Muscle of leg (tissue), 3 donors: ENCODE measurements at regions not wholly inside any gene's neighbourhood (a gene's known extent, or its start where the extent isn't known, plus 50 kb on each side); places are given as distances from the start of the nearest gene placed in this dataset.

ENCODE experiments used
- DNase-seq: peaks from one replicate; pipeline ENCODE4 v3.0.0; 2013
- H3K27ac ChIP-seq: one replicate; pipeline ENCODE4 v1.5.1; 2013; ENCODE audit warnings: mild to moderate bottlenecking, low read length, control low read depth
- H3K27me3 ChIP-seq: one replicate; pipeline ENCODE4 v1.6.1; 2013; ENCODE audit warnings: low read length; ENCODE audit not compliant: control insufficient read depth, insufficient read depth
- H3K36me3 ChIP-seq: one replicate; pipeline ENCODE4 v1.6.1; 2013; ENCODE audit warnings: low read length; ENCODE audit not compliant: control insufficient read depth, insufficient read depth
- H3K4me1 ChIP-seq: one replicate; pipeline ENCODE4 v1.6.1; 2013; ENCODE audit warnings: low read length; ENCODE audit not compliant: control insufficient read depth, insufficient read depth
- H3K4me3 ChIP-seq: one replicate; pipeline ENCODE4 v1.5.1; 2013; ENCODE audit warnings: low read length, control low read depth
- H3K9me3 ChIP-seq: replicated peaks from 2 replicates; pipeline ENCODE4 v1.6.1; 2013; ENCODE audit warnings: low read depth, low read length; ENCODE audit not compliant: control insufficient read depth
- WGBS: methylation state at CpG from one replicate; pipeline ENCODE4 v1.1.5; 2013; ENCODE audit warnings: missing lambda C conversion rate; ENCODE audit not compliant: insufficient coverage; 5-methylcytosine and 5-hydroxymethylcytosine counted together

DNA sequence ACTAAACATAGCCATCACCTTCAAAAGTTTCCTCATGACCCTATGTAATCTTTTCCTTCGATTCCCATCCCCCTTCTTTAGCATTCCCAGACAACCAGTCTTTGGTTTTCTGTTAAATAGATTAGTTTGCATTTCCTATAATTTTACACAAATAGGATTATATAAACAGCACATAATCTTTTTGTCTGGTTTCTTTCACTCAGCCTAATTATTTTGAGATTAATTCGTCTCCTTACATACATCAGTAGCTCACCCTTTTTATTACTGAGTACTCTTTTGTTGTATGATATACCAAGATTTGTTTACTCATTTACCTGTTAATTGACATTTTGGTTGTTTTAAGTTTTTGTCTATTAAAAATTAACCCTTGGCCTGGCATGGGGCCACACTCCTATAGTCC lies 354.7 kb upstream of the CHRM2 start:
- no peak overlapping the region for H3K4me3 ChIP-seq
- no CpG with 5 or more reads among the region's 2 CpGs for WGBS
- H3K9me3 ChIP-seq: peaks cover 8% of the 10 kb centered on the region
- no peak overlapping the region for H3K27ac ChIP-seq
- no peaks in the 10 kb centered on the region for H3K36me3 ChIP-seq
- no peaks in the 10 kb centered on the region for H3K4me1 ChIP-seq
- no peak for DNase-seq
- H3K27me3 ChIP-seq: no peaks in the 10 kb centered on the region

DNA sequence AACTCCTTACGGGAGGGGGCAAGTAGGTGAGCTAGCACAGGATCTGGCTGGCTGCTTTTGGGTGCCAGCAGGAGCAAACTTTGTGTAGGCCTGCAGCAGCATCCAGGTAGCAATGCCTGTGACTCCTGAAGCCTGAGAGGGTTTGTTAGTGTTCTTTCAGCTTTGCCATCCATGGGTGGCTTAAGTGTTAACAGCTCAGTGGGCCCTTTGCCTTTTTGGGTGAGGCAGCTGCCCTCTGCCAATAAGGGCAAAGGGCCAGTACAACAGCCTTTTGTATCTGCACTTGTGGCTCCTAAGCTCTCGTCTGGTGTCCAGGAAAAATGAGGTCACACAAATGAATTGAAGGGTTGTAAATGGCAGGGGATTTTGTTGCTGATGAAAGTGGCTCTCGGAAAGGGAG lies 359.0 kb upstream of the CHRM2 start:
- Histone ChIP-seq H3K4me1 (no peaks in the 10 kb centered on the region), H3K27ac (no peak overlapping the region), H3K27me3 (no peaks in the 10 kb centered on the region), H3K36me3 (no peaks in the 10 kb centered on the region), H3K9me3 (peaks cover 8% of the 10 kb centered on the region), H3K4me3 (no peak overlapping the region)
- no CpG with 5 or more reads among the region's 3 CpGs for WGBS
- no peak for DNase-seq

DNA sequence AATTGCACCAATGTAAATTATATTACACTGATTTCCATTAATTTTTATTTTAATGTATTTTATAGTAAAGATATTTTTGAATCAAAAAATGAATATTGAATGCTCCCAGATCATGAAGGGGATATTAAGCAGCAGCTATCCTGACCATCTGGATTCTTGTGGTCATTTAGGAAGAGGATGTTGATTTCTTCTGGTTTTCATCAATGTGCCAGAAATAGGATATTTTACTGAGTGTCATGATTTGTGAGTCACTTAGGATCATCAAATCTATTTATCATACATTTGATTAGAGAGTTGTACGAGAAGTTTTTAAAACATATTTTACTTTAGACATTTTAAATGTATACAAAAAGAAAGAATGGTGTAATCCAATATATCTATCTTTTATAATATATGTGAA lies 366.3 kb upstream of the CHRM2 start:
- Histone ChIP-seq H3K9me3 (no peaks in the 10 kb centered on the region), H3K27me3 (no peaks in the 10 kb centered on the region), H3K36me3 (no peaks in the 10 kb centered on the region), H3K27ac (no peak overlapping the region), H3K4me3 (no peak overlapping the region), H3K4me1 (no peaks in the 10 kb centered on the region)
- no peak for DNase-seq
- no CpG with 5 or more reads among the region's 1 CpG for WGBS

DNA sequence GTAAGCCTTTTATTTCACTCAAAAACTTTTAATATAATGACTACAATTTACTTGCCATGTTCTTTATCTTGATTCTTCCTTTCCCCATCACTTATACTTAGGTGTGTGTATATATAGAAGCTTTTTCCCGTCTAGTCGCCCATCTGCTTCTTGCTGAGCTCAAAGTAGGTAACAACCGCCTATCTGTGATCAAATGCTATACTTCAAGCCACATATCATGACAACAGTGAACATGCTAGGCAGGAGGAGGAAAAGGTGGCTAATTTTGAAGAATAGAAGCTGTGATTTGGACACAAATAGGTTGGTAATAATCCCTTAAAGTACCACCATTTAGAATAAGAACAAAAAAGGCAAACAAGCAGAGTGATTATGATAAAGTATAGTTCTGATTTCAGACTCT lies 367.3 kb upstream of the CHRM2 start:
- no CpG with 5 or more reads among the region's 3 CpGs for WGBS
- no peak for DNase-seq
- Histone ChIP-seq H3K36me3 (no peaks in the 10 kb centered on the region), H3K9me3 (no peaks in the 10 kb centered on the region), H3K27ac (no peak overlapping the region), H3K4me3 (no peak overlapping the region), H3K4me1 (no peaks in the 10 kb centered on the region), H3K27me3 (no peaks in the 10 kb centered on the region)

DNA sequence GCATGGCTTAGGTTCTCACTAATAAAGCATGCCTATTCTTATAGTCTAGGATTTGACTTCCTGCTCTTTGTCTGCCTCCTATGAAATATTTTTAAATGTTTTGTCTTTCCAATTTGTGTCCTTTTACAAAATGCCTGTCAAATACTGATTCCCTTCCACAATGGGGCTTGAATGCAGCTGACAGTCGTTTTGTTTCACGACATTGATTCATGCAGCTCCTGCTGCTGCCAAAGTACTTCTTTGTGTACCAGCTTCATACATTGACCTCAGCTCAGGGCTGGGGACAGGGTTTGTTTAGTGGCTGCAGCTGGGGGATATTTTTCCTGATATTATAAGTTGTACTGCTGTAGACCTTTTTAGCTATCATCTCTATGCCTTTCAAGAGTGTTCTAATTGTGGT lies 371.9 kb upstream of the CHRM2 start:
- 81% methylated on average over 2 of the region's 2 CpGs for WGBS
- H3K4me3 ChIP-seq: no peak overlapping the region
- H3K36me3 ChIP-seq: no peaks in the 10 kb centered on the region
- no peaks in the 10 kb centered on the region for H3K9me3 ChIP-seq
- no peaks in the 10 kb centered on the region for H3K27me3 ChIP-seq
- no peak overlapping the region for H3K27ac ChIP-seq
- H3K4me1 ChIP-seq: no peaks in the 10 kb centered on the region
- DNase-seq: no peak

DNA sequence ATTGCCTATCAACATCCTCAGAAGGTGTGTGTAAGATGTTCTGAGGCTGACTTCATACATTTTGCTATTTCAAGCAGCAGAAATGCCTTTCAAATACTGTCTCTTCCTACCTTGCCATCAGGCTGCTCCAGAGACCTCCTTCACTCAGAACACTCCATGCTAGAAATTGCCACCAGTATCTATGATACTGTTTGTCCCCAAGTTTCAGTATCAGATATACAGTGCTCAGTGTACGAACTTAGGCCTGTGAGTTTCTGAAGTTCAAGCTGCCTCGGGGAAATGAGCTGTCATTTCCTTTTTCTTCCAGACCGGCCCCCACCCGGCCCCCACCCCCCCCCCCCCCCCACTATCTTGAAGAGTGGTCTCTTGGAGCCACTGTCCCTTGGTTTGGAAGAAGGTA lies 373.4 kb upstream of the CHRM2 start:
- Histone ChIP-seq H3K9me3 (no peaks in the 10 kb centered on the region), H3K4me3 (no peak overlapping the region), H3K4me1 (no peaks in the 10 kb centered on the region), H3K27ac (no peak overlapping the region), H3K27me3 (no peaks in the 10 kb centered on the region), H3K36me3 (no peaks in the 10 kb centered on the region)
- DNase-seq: no peak
- WGBS: no CpG with 5 or more reads among the region's 4 CpGs

DNA sequence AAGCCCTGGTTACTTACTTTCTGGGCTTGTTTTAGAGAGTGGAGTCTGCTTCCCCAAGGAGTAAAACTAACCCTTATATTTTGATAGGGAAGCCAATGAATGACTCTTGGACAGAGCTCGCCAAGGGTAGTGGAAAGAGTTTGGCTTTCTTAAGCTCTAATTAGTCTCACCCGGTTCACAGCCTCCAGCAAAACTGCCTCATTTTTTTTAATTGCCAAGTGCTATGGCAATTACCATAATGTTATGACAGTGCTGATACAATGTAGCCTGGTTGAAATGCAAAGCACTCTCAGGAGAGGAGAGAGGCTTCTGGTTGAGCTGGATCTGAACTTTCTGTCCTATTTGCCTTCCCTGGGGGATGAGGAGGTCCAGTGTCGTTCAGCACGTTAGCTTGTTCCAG lies 376.1 kb upstream of the CHRM2 start:
- H3K4me3 ChIP-seq: no peak overlapping the region
- 40% methylated on average over 2 of the region's 4 CpGs for WGBS

DNA sequence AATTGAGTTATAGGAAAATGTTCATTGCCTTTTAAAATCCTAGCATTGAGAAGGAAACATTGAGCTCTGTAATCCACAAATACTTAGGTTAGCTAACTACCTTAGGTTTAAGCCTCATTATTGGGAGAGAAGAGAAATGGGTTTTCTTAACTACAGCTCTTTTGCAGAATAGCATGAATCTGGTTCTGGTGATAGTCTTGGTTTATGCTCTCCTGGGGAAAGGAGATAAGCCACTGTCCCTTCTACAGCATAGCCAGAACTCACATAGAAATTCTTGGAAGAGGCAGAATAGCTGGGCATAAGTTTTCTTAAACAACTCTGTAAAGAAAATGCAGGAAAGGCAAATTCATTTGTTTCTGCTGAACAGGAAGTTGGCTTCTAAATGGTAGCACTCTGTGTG lies 378.6 kb upstream of the CHRM2 start:
- H3K9me3 ChIP-seq: no peaks in the 10 kb centered on the region
- H3K4me1 ChIP-seq: no peaks in the 10 kb centered on the region
- no peak overlapping the region for H3K4me3 ChIP-seq
- H3K27me3 ChIP-seq: no peaks in the 10 kb centered on the region
- DNase-seq: no peak
- no peaks in the 10 kb centered on the region for H3K36me3 ChIP-seq
- H3K27ac ChIP-seq: no peak overlapping the region

More for the DNA sequence above, 376.1 kb upstream of the CHRM2 start:
- Histone ChIP-seq H3K4me1 (no peaks in the 10 kb centered on the region), H3K36me3 (no peaks in the 10 kb centered on the region), H3K27me3 (no peaks in the 10 kb centered on the region), H3K27ac (no peak overlapping the region), H3K9me3 (no peaks in the 10 kb centered on the region)
- DNase-seq: no peak

DNA sequence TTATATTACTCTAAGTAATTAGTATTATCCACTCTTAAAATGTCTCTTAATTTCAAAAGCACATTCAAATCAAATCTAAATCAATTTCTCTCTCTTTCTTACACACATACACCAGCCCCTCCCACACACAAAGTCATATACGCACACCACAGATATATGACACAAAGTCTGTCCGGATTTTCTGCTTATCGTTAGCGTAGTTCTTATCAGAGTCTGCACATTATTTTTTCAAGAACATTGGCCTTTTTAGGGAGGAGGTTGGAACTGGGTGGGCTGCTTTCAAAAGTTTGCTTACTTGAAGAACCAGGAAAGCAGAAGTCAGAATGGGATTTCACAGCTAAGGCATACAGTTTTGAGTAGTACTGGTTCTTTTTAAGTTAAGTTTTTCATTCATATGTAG lies 387.6 kb upstream of the CHRM2 start:
- no peaks in the 10 kb centered on the region for H3K4me1 ChIP-seq

DNA sequence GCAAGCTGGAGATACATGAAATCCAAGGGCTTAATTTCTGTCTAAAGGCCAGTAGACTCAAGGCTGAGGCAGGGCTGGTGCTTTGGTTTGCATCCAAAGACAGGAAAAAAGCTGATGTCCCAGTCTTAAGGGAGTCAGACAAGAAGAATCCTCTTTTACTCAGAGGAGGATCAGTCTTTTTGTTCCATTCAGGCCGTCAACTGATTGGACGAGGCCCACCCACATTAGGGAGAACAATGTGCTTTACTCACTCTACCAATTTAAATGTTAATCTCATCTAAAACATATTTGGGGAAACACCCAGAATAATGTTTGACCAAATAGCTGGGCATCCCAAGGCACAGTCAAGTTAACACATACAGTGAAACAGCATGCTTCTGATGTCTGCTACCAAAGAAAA lies 388.5 kb upstream of the CHRM2 start:
- no peak for DNase-seq
- 44% methylated on average over 2 of the region's 2 CpGs for WGBS

More for the DNA sequence above, 387.6 kb upstream of the CHRM2 start:
- Histone ChIP-seq H3K9me3 (peaks cover 19% of the 10 kb centered on the region), H3K36me3 (no peaks in the 10 kb centered on the region), H3K27ac (no peak overlapping the region), H3K27me3 (no peaks in the 10 kb centered on the region), H3K4me3 (no peak overlapping the region)
- no CpG with 5 or more reads among the region's 4 CpGs for WGBS
- no peak for DNase-seq

DNA sequence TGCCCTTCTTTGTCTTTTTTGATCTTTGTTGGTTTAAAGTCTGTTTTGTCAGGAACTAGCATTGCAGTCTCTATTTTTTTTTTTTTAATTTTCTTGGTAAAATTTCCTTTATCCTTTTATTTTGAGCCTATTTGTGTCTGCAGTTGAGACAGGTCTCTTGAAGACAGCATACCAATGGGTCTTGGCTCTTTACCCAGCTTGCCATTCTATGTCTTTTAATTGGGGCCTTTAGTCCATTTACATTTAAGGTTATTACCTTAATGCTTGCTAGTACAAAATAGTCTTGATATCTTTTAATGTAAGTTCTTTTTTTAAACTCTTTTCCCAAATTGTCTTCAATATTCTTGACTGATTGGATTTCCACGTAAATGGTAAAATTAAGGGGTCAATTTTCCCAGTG lies 398.3 kb upstream of the CHRM2 start:
- no peak overlapping the region for H3K27ac ChIP-seq
- H3K36me3 ChIP-seq: no peaks in the 10 kb centered on the region
- peaks cover 17% of the 10 kb centered on the region for H3K9me3 ChIP-seq
- H3K4me1 ChIP-seq: no peaks in the 10 kb centered on the region
- no CpG with 5 or more reads among the region's 1 CpG for WGBS
- H3K4me3 ChIP-seq: no peak overlapping the region
- DNase-seq: no peak
- H3K27me3 ChIP-seq: no peaks in the 10 kb centered on the region

More for the DNA sequence above, 388.5 kb upstream of the CHRM2 start:
- Histone ChIP-seq H3K27ac (no peak overlapping the region), H3K4me1 (no peaks in the 10 kb centered on the region), H3K9me3 (peaks cover 21% of the 10 kb centered on the region), H3K27me3 (no peaks in the 10 kb centered on the region), H3K4me3 (no peak overlapping the region), H3K36me3 (no peaks in the 10 kb centered on the region)
